IMR-90 (cell line): ENCODE measurements at regions not wholly inside any gene's neighbourhood (a gene's known extent, or its start where the extent isn't known, plus 50 kb on each side); places are given as distances from the start of the nearest gene placed in this dataset.

Source experiments
- ATAC-seq: fragments of 200-7000 bp; cut with Tn5 transposase; 2 replicates; pipeline ENCODE4 v1.9.1; 2020; ENCODE audit warnings: low read depth, mild to moderate bottlenecking, moderate library complexity
- BruUV-seq: library from RNA; stranded (reverse); fragments of 400-500 nt; replicated peaks from 2 replicates; lab custom pipeline; 2021; lab: Mats Ljungman, UMichigan
- CTCF ChIA-PET: fragments of 300-600 bp; formaldehyde crosslinking; extraction: SDS; loops from one replicate; lab custom pipeline; 2021; ENCODE audit warnings: antibody characterized with exemption; lab: Yijun Ruan, JAX
- POLR2A ChIA-PET: fragments of 300-600 bp; sonication (Branson Sonifier 250); formaldehyde crosslinking; loops from one replicate; lab custom pipeline; 2022; ENCODE audit warnings: antibody characterized with exemption; ENCODE audit not compliant: unreplicated experiment; lab: Charles Lee
- DNase-seq: peaks from one replicate; pipeline ENCODE4 v3.0.0; 2013
- H2AFZ ChIP-seq: replicated peaks from 2 replicates; pipeline ENCODE3; 2013; ENCODE audit warnings: low read length, mild to moderate bottlenecking; ENCODE audit not compliant: poor library complexity
- H2AK5ac ChIP-seq: 2 replicates; pipeline ENCODE4 v1.6.1; 2013; ENCODE audit warnings: low read depth, low read length, inconsistent platforms
- H2AK9ac ChIP-seq: replicated peaks from 2 replicates; pipeline ENCODE3; 2013; ENCODE audit warnings: mild to moderate bottlenecking, low read depth, low read length, moderate library complexity; ENCODE audit not compliant: poor library complexity
- H2BK120ac ChIP-seq: 2 replicates; pipeline ENCODE4 v1.6.1; 2013; ENCODE audit warnings: low read depth, low read length, inconsistent platforms
- H2BK15ac ChIP-seq: 3 replicates; pipeline ENCODE4 v1.6.1; 2013; ENCODE audit warnings: low read depth, low read length, inconsistent platforms
- H2BK20ac ChIP-seq: 2 replicates; pipeline ENCODE4 v1.6.1; 2013; ENCODE audit warnings: low read depth, mild to moderate bottlenecking, inconsistent platforms, low read length, moderate library complexity
- H2BK5ac ChIP-seq: 2 replicates; pipeline ENCODE4 v1.6.1; 2013; ENCODE audit warnings: mild to moderate bottlenecking, low read depth, low read length, inconsistent platforms; ENCODE audit not compliant: poor library complexity, severe bottlenecking
- H3K14ac ChIP-seq: replicated peaks from 2 replicates; pipeline ENCODE4 v1.6.1; 2013; ENCODE audit warnings: low read depth, low read length, inconsistent platforms
- H3K18ac ChIP-seq: 2 replicates; pipeline ENCODE4 v1.6.1; 2013; ENCODE audit warnings: low read depth, low read length, control low read depth
- H3K23ac ChIP-seq: 2 replicates; pipeline ENCODE4 v1.6.1; 2013; ENCODE audit warnings: low read depth, low read length, inconsistent platforms
- H3K27ac ChIP-seq: 2 replicates; pipeline ENCODE4 v1.5.1; 2013; ENCODE audit warnings: mild to moderate bottlenecking, control low read depth, low read length; ENCODE audit not compliant: insufficient read depth
- H3K27me3 ChIP-seq: 2 replicates; pipeline ENCODE4 v1.6.1; 2013; ENCODE audit warnings: low read length; ENCODE audit not compliant: control insufficient read depth, insufficient read depth
- H3K36me3 ChIP-seq: 2 replicates; pipeline ENCODE4 v1.6.1; 2013; ENCODE audit warnings: low read length, mixed read lengths; ENCODE audit not compliant: control insufficient read depth, insufficient read depth
- H3K4ac ChIP-seq: 2 replicates; pipeline ENCODE4 v1.6.1; 2013; ENCODE audit warnings: low read depth, low read length, inconsistent platforms
- H3K4me1 ChIP-seq: 2 replicates; pipeline ENCODE4 v1.6.1; 2013; ENCODE audit warnings: low read length, mixed read lengths; ENCODE audit not compliant: control insufficient read depth, insufficient read depth
- H3K4me2 ChIP-seq: 2 replicates; pipeline ENCODE4 v1.6.1; 2013; ENCODE audit warnings: low read depth, mild to moderate bottlenecking, control low read depth, low read length, moderate library complexity
- H3K4me3 ChIP-seq: 2 replicates; pipeline ENCODE4 v1.5.1; 2013; ENCODE audit warnings: low read depth, mild to moderate bottlenecking, control low read depth, low read length, moderate library complexity; ENCODE audit not compliant: insufficient read depth
- H3K56ac ChIP-seq: 2 replicates; pipeline ENCODE4 v1.6.1; 2013; ENCODE audit warnings: low read length, inconsistent platforms; ENCODE audit not compliant: insufficient read depth; ENCODE audit errors: extremely low read depth
- H3K79me1 ChIP-seq, 2 experiments: 2 replicates each; pipeline ENCODE4 v1.6.1; 2013; ENCODE audit warnings: low read length in 2 of 2, inconsistent platforms in 1 of 2, low read depth in 1 of 2
- H3K9ac ChIP-seq: 2 replicates; pipeline ENCODE4 v1.6.1; 2013; ENCODE audit warnings: low read depth, low read length, control low read depth
- H3K9me1 ChIP-seq: 2 replicates; pipeline ENCODE4 v1.6.1; 2013; ENCODE audit warnings: low read length, inconsistent platforms; ENCODE audit not compliant: insufficient read depth
- H3K9me3 ChIP-seq: 2 replicates; pipeline ENCODE4 v1.6.1; 2013; ENCODE audit warnings: low read length; ENCODE audit not compliant: control insufficient read depth, insufficient read depth
- H4K20me1 ChIP-seq: 2 replicates; pipeline ENCODE4 v1.6.1; 2013; ENCODE audit warnings: low read length, inconsistent platforms; ENCODE audit not compliant: insufficient read depth
- H4K5ac ChIP-seq: 2 replicates; pipeline ENCODE4 v1.6.1; 2013; ENCODE audit warnings: mild to moderate bottlenecking, low read depth, low read length, control low read depth
- H4K8ac ChIP-seq, 2 experiments: 2 replicates each; pipeline ENCODE4 v1.6.1; 2013; ENCODE audit warnings: low read depth in 2 of 2, low read length in 2 of 2, control low read depth in 1 of 2, inconsistent platforms in 1 of 2
- H4K91ac ChIP-seq: 2 replicates; pipeline ENCODE4 v1.6.1; 2013; ENCODE audit warnings: low read depth, low read length, inconsistent platforms; ENCODE audit not compliant: insufficient read depth
- BHLHE40 ChIP-seq: fragments of 150-350 bp; IDR thresholded peaks from 2 replicates; pipeline ENCODE4 v1.6.1; 2016; ENCODE audit warnings: mild to moderate bottlenecking, low read depth, low read length
- CHD1 ChIP-seq: IDR thresholded peaks from 2 replicates; pipeline ENCODE4 v1.6.1; 2012; ENCODE audit warnings: low read depth, low read length, improper control_type of control experiment
- MAFK ChIP-seq: IDR thresholded peaks from 2 replicates; pipeline ENCODE4 v1.6.1; 2012; ENCODE audit warnings: low read depth, low read length, improper control_type of control experiment
- RFX5 ChIP-seq: IDR thresholded peaks from 2 replicates; pipeline ENCODE4 v1.8.0; 2012; ENCODE audit warnings: low read depth, mild to moderate bottlenecking, low read length, moderate library complexity
- SMC3 ChIP-seq: fragments of 150-350 bp; IDR thresholded peaks from 2 replicates; pipeline ENCODE4 v1.6.1; 2016; ENCODE audit warnings: low read depth, mild to moderate bottlenecking, antibody characterized with exemption, low read length, moderate library complexity
- USF2 ChIP-seq: fragments of 150-350 bp; IDR thresholded peaks from 2 replicates; pipeline ENCODE4 v1.6.1; 2017; ENCODE audit warnings: mild to moderate bottlenecking, antibody characterized with exemption, low read length, low read depth
- dilution Hi-C: fragments of 300-500 bp; cut with HindIII; formaldehyde crosslinking; loops from one replicate; pipeline ENCODE4 v1.14.3; 2018; ENCODE audit warnings: low sequenced_read_pairs; ENCODE audit not compliant: unreplicated experiment
- in situ Hi-C: fragments of 300-500 bp; cut with MboI; formaldehyde crosslinking; loops from 3 replicates; pipeline ENCODE4 v1.14.3; 2019; ENCODE audit warnings: low sequenced_read_pairs, inconsistent platforms, mixed read lengths
- intact Hi-C: fragments of 100-400 bp; cut with micrococcal nuclease; formaldehyde crosslinking; loops from 2 replicates; pipeline ENCODE4 v1.10.0; 2022
- TF ChIP-seq, protein P1 (sequence below): fragments of 150-350 bp; IDR thresholded peaks from 2 replicates; pipeline ENCODE4 v1.6.1; 2016; ENCODE audit warnings: low read depth, mild to moderate bottlenecking, low read length, moderate library complexity, borderline replicate concordance

GRCh38 chr2:5449867-5450266 lies 242.3 kb upstream of the SOX11 start:
- in situ Hi-C loops: no loop called here
- H4K20me1 ChIP-seq: no peaks in the 10 kb centered on the region

More at GRCh38 chr2:5449867-5450266, 242.3 kb upstream of the SOX11 start:
- Histone ChIP-seq H3K4me2 (no peak overlapping the region), H3K36me3 (no peaks in the 10 kb centered on the region), H2BK15ac (no peak overlapping the region), H3K18ac (no peak overlapping the region), H2BK20ac (no peak overlapping the region), H4K8ac (no peak overlapping the region), H4K5ac (no peak overlapping the region), H2BK5ac (no peak overlapping the region), H3K27me3 (no peaks in the 10 kb centered on the region), H2AFZ (no peak overlapping the region), H3K4ac (no peak overlapping the region), H3K79me1 (no peaks in the 10 kb centered on the region), H3K9ac (no peak overlapping the region), H3K9me3 (peaks cover 6% of the 10 kb centered on the region; the same call in 1 of the 2 replicates), H3K4me1 (no peaks in the 10 kb centered on the region), H4K91ac (no peak overlapping the region), H2AK9ac (no peak overlapping the region), H3K9me1 (no peaks in the 10 kb centered on the region), H3K14ac (no peak overlapping the region), H3K4me3 (no peak overlapping the region), H2BK120ac (no peak overlapping the region), H3K56ac (no peak overlapping the region), H3K23ac (no peak overlapping the region), H3K27ac (no peak overlapping the region), H2AK5ac (no peak overlapping the region)
- BruUV-seq: no TSS peak
- CTCF ChIA-PET: no interaction called here
- POLR2A ChIA-PET: no interaction called here
- ATAC-seq (no peak), DNase-seq (no peak)
- TF ChIP-seq SMC3 (no peak), MAFK (no peak), RFX5 (no peak), USF2 (no peak), CHD1 (no peak), BHLHE40 (no peak)
- TF ChIP-seq, protein P1, sequence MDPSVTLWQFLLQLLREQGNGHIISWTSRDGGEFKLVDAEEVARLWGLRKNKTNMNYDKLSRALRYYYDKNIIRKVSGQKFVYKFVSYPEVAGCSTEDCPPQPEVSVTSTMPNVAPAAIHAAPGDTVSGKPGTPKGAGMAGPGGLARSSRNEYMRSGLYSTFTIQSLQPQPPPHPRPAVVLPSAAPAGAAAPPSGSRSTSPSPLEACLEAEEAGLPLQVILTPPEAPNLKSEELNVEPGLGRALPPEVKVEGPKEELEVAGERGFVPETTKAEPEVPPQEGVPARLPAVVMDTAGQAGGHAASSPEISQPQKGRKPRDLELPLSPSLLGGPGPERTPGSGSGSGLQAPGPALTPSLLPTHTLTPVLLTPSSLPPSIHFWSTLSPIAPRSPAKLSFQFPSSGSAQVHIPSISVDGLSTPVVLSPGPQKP: no peak
- intact Hi-C loops: no loop called here
- dilution Hi-C loops: no loop called here
